ENCODE measurements at regions not wholly inside any gene's neighbourhood (a gene's known extent, or its start where the extent isn't known, plus 50 kb on each side); places are given as distances from the start of the nearest gene placed in this dataset.

DNA sequence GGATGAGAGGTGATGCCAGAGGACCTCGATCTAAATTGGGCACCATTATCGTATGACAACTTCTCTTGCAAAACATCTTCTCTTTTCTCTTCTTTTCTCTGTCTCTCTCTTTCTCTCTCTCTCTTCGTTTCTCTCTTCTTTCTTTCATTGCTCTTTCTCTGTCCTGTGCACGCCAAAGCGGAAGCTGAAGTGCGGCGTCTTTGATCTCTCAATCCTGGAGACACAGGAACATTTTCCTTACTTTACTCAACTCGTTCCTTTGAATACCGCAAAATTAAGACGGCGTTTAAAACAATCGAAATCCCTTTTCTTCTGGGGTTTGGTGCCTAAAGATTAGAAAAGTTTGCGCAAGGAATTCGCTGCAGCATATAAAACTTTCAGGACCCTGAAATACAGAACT lies 176.6 kb downstream of the KDM5D start:
- Histone ChIP-seq H3K27me3 (no peaks in the 10 kb centered on the region), H3K27ac (no peak overlapping the region), H3K9me3 (no peaks in the 10 kb centered on the region), H3K4me1 (no peaks in the 10 kb centered on the region), H3K36me3 (no peaks in the 10 kb centered on the region), H3K4me3 (no peak overlapping the region)
- DNase-seq (peak in 1 of 6 donors; percentile 8), ATAC-seq (no peak), FAIRE-seq (no peak)
- intact Hi-C loops (cut with DNase I): no loop called here
- TF ChIP-seq, protein P1, sequence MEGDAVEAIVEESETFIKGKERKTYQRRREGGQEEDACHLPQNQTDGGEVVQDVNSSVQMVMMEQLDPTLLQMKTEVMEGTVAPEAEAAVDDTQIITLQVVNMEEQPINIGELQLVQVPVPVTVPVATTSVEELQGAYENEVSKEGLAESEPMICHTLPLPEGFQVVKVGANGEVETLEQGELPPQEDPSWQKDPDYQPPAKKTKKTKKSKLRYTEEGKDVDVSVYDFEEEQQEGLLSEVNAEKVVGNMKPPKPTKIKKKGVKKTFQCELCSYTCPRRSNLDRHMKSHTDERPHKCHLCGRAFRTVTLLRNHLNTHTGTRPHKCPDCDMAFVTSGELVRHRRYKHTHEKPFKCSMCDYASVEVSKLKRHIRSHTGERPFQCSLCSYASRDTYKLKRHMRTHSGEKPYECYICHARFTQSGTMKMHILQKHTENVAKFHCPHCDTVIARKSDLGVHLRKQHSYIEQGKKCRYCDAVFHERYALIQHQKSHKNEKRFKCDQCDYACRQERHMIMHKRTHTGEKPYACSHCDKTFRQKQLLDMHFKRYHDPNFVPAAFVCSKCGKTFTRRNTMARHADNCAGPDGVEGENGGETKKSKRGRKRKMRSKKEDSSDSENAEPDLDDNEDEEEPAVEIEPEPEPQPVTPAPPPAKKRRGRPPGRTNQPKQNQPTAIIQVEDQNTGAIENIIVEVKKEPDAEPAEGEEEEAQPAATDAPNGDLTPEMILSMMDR (IDR thresholded peaks at IDR 0.05): no peak
- 0% methylated on average over 14 of the region's 14 CpGs; no CpG with 5 or more reads in 1 of the 2 donors for WGBS, 2 donors

DNA sequence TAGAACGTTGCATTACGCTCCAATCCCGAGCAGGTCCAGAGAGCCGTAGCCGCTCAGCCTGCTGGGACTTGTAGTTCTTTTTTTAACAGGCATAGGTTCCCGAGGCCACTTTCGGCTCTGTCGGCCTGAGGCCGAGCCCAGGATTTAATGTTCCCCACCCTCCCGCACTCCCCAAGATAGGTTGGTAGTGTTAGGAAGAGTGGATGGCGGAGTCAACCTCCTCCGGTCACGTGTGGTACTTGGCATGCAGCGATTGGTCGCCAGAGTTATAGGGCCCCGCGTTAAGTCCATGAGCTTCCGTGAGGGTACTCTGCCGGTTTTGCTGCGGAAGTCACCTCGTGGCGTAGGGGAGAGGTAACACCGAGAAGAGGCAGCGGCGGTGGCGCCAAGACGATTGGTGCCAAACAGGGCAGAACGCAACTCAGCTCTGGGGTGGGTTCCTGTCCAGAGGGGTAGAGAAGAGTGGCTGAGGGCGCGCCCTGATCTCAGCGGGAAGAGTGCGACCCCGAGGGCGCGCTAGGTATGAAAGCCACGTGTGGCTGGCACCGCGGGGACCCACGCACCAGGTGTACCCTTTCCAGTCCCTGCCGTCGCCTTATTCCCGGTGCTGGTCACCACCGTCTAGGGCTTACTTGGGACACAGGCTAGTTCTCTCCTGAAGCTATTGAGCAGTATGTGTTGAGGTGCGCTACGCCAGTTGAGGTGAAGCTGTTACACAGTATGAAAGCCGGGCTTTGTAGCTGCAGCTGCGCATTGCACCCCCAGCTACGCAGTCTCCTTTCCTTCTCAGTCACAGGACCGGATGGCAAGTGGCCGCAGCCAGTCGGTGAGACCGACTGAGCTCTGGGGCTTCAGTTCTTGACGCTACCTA lies 177.2 kb downstream of the KDM5D start:
- Histone ChIP-seq H3K4me3 (no peak overlapping the region), H3K27ac (no peak overlapping the region), H3K36me3 (no peaks in the 10 kb centered on the region), H3K4me1 (no peaks in the 10 kb centered on the region), H3K9me3 (no peaks in the 10 kb centered on the region), H3K27me3 (no peaks in the 10 kb centered on the region)
- 0% methylated on average over 53 of the region's 53 CpGs; no CpG with 5 or more reads in 1 of the 2 donors for WGBS, 2 donors
- DNase-seq (peak in 1 of 6 donors; percentile 89), FAIRE-seq (no peak), ATAC-seq (no peak)
- intact Hi-C loops (cut with DNase I): no loop called here
- TF ChIP-seq, protein P1 (IDR thresholded peaks at IDR 0.05): no peak

DNA sequence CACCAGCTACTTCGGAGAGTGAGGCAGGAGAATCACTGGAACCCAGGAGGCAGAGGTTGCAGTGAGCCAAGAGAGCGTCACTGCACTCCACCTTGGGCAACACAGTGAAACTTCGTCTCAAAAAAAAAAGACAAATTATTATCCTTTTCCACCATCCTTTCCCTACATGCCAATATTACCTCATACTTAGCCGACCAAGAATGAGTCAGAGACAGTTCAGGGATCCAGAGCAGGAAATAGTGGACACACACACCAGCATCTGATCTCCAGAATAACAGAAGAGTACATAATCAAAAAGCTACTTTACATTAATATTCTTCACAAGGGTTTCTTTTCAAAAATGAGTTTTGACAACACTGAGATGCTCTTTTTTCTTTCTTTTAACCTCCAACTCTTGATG lies 185.4 kb downstream of the KDM5D start:
- Histone ChIP-seq H3K27ac (no peak overlapping the region), H3K27me3 (no peaks in the 10 kb centered on the region), H3K4me1 (no peaks in the 10 kb centered on the region), H3K9me3 (no peaks in the 10 kb centered on the region), H3K36me3 (no peaks in the 10 kb centered on the region), H3K4me3 (no peak overlapping the region)
- ATAC-seq (no peak), DNase-seq (no peak), FAIRE-seq (no peak)
- 88% methylated on average over 4 of the region's 4 CpGs; no CpG with 5 or more reads in 1 of the 2 donors for WGBS, 2 donors
- intact Hi-C loops (cut with DNase I): no loop called here
- TF ChIP-seq, protein P1 (IDR thresholded peaks at IDR 0.05): no peak

DNA sequence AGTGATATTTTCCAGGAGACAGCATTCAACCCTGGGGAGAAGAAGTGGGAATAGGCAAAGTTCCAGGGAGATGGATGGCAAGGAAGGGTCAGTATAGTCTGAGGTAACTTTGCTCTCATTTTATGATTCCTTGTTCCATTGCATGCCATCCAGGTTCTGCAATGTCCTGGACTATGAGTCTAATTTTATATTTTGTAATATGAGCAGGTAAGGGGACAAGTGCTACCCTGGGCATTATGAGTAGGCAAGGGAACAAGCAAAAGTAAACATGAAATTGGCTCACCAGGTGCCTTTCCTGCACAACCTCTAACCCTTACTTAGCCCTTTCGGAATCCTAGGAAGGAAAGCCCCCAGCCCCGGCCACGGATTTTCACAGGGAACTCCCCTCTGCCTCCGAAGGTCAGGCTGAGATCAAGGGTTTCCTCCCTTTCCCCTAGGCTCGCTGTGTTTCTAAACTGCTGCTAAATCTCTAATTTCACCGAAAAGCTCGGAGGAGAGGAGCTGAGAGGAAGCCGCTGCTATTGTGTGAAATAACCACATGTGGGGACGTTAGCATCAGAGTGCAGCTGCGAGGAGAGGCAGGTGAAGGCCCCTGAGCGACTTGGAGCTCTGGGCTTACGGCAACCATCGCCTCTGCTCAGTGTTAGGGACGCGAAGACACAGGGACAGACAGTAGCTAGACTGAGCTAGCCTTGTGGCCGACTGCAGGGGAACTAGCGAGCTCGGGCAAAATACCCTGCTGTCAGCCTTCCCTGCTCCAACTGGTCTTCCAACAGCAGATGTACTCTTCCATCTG lies 194.7 kb downstream of the KDM5D start:
- 52% methylated on average over 18 of the region's 18 CpGs; no CpG with 5 or more reads in 1 of the 2 donors for WGBS, 2 donors
- TF ChIP-seq, protein P1 (IDR thresholded peaks at IDR 0.05): no peak
- Histone ChIP-seq H3K4me3 (no peak overlapping the region), H3K4me1 (no peaks in the 10 kb centered on the region), H3K36me3 (no peaks in the 10 kb centered on the region), H3K27ac (no peak overlapping the region), H3K27me3 (no peaks in the 10 kb centered on the region), H3K9me3 (no peaks in the 10 kb centered on the region)
- no peak for ATAC-seq
- DNase-seq: no peak
- no peak for FAIRE-seq
- intact Hi-C loops (cut with DNase I): no loop called here

Data from pancreas (tissue), 10 donors.